ENCODE measurements at regions not wholly inside any gene's neighbourhood (a gene's known extent, or its start where the extent isn't known, plus 50 kb on each side); places are given as distances from the start of the nearest gene placed in this dataset.

GRCh38 chr4:117801756-117802155, 232.5 kb upstream of the NDST3 start:
- TF ChIP-seq CTCF (IDR thresholded peaks at IDR 0.05 in 4 of 5, conservative IDR thresholded peaks at IDR 0.05 in 1 of 5) (no peak), POLR2A (IDR thresholded peaks at IDR 0.05) (no peak)

Data from gastrocnemius medialis (tissue), 4 donors.